ENCODE measurements at regions not wholly inside any gene's neighbourhood (a gene's known extent, or its start where the extent isn't known, plus 50 kb on each side); places are given as distances from the start of the nearest gene placed in this dataset.
"Not testable (repeated sequence)": the region's sequence is repeated elsewhere in the genome, so short reads cannot be mapped to it uniquely, and the experiment has no call there.

- Histone ChIP-seq H3K36me3 (no peaks in the 10 kb centered on the region), H3K4me1 (no peaks in the 10 kb centered on the region), H3K27me3 (no peaks in the 10 kb centered on the region), H3K9me3 (no peaks in the 10 kb centered on the region), H3K4me3 (no peak overlapping the region), H3K27ac (no peak overlapping the region)
- no peak for DNase-seq
- no peak for ATAC-seq
- intact Hi-C loops (cut with DNase I), result no loop called here
- TF ChIP-seq CTCF (IDR thresholded peaks at IDR 0.05), result no peak
Observed at GRCh38 chr2:2726163-2726562, 395.1 kb upstream of the MYT1L start.

- Histone ChIP-seq H3K36me3 (no peaks in the 10 kb centered on the region), H3K4me1 (no peaks in the 10 kb centered on the region), H3K27me3 (no peaks in the 10 kb centered on the region), H3K27ac (no peak overlapping the region), H3K4me3 (no peak overlapping the region), H3K9me3 (no peaks in the 10 kb centered on the region)
- intact Hi-C loops (cut with DNase I), result no loop called here
- TF ChIP-seq CTCF (IDR thresholded peaks at IDR 0.05), result no peak
- DNase-seq (no peak), ATAC-seq (no peak)
Observed at GRCh38 chr2:2723064-2723463, 392.0 kb upstream of the MYT1L start.

GRCh38 chr2:2721296-2721835, 390.3 kb upstream of the MYT1L start:
- no peak overlapping the region for H3K4me3 ChIP-seq
- no peak for DNase-seq
- intact Hi-C loops (cut with DNase I), result no loop called here
- no peaks in the 10 kb centered on the region for H3K9me3 ChIP-seq
- TF ChIP-seq CTCF (IDR thresholded peaks at IDR 0.05), result no peak
- no peak for ATAC-seq
- no peaks in the 10 kb centered on the region for H3K4me1 ChIP-seq
- no peak overlapping the region for H3K27ac ChIP-seq
- no peaks in the 10 kb centered on the region for H3K27me3 ChIP-seq
- H3K36me3 ChIP-seq, result no peaks in the 10 kb centered on the region

GRCh38 chr2:2720806-2721205, 389.7 kb upstream of the MYT1L start:
- intact Hi-C loops (cut with DNase I); H3K9me3 ChIP-seq; H3K27ac ChIP-seq; H3K27me3 ChIP-seq; ATAC-seq; DNase-seq; H3K36me3 ChIP-seq; H3K4me1 ChIP-seq; H3K4me3 ChIP-seq: not testable (repeated sequence)

- no peaks in the 10 kb centered on the region for H3K36me3 ChIP-seq
- TF ChIP-seq CTCF (IDR thresholded peaks at IDR 0.05), result no peak
Observed at GRCh38 chr2:2720351-2720750, 389.3 kb upstream of the MYT1L start.

GRCh38 chr2:2719781-2720180, 388.7 kb upstream of the MYT1L start:
- Histone ChIP-seq H3K4me3 (no peak overlapping the region), H3K9me3 (no peaks in the 10 kb centered on the region), H3K27ac (no peak overlapping the region), H3K4me1 (no peaks in the 10 kb centered on the region), H3K36me3 (no peaks in the 10 kb centered on the region), H3K27me3 (no peaks in the 10 kb centered on the region)
- ATAC-seq (no peak), DNase-seq (no peak)
- intact Hi-C loops (cut with DNase I), result no loop called here
- TF ChIP-seq CTCF (IDR thresholded peaks at IDR 0.05), result no peak

More at GRCh38 chr2:2720351-2720750, 389.3 kb upstream of the MYT1L start:
- no peaks in the 10 kb centered on the region for H3K4me1 ChIP-seq
- H3K27me3 ChIP-seq, result no peaks in the 10 kb centered on the region
- H3K9me3 ChIP-seq, result no peaks in the 10 kb centered on the region
- DNase-seq (no peak), ATAC-seq (no peak)
- H3K4me3 ChIP-seq, result no peak overlapping the region
- H3K27ac ChIP-seq, result no peak overlapping the region
- intact Hi-C loops (cut with DNase I), result no loop called here

All from upper lobe of right lung (tissue), 1 donor.